Body of pancreas (tissue), 4 donors: ENCODE measurements at regions not wholly inside any gene's neighbourhood (a gene's known extent, or its start where the extent isn't known, plus 50 kb on each side); places are given as distances from the start of the nearest gene placed in this dataset.

Source experiments
- ATAC-seq: fragments of 150-250 bp; one replicate; pipeline ENCODE4 v1.9.1; 2016
- DNase-seq, 4 donors: peaks; one replicate each; pipeline ENCODE4 v3.0.0-alpha.2; 2019
- H3K27ac ChIP-seq, 4 donors: fragments of 200-600 bp; sonication (generic); 1 replicate in 3 of 4; 2 replicates in 1 of 4; pipeline versions ENCODE4 v1.5.1 to v1.6.1; 2016 to 2019; ENCODE audit warnings: mild to moderate bottlenecking in 1 of 4, mixed read lengths in 1 of 4, moderate library complexity in 1 of 4
- H3K27me3 ChIP-seq, 2 donors: fragments of 200-600 bp; sonication (generic); one replicate each; pipeline ENCODE4 v1.6.0; 2016; ENCODE audit warnings: mild to moderate bottlenecking in 1 of 2
- H3K36me3 ChIP-seq, 2 donors: fragments of 200-600 bp; sonication (generic); replicated peaks in 1 of 2; 2 replicates each; pipeline ENCODE4 v1.5.1; 2016; ENCODE audit warnings: low read depth in 2 of 2; ENCODE audit not compliant: insufficient read depth in 1 of 2
- H3K4me1 ChIP-seq: fragments of 200-600 bp; sonication (generic); one replicate; pipeline ENCODE4 v1.6.0; 2016
- H3K4me3 ChIP-seq, 2 donors: fragments of 200-600 bp; sonication (generic); 1 replicate in 1 of 2; 2 replicates in 1 of 2; pipeline ENCODE4 v1.5.1; 2016 to 2019
- H3K9me3 ChIP-seq, 3 donors: fragments of 200-600 bp; sonication (generic); 1 replicate in 2 of 3; 2 replicates in 1 of 3; pipeline ENCODE4 v1.5.1; 2016
- POLR2A ChIP-seq, 3 donors: fragments of 450-650 bp; IDR thresholded peaks; one replicate each; pipeline ENCODE4 v1.6.1; 2016; ENCODE audit warnings: antibody characterized with exemption in 3 of 3, mild to moderate bottlenecking in 2 of 3
- WGBS, 2 donors: methylation state at CpG; one replicate each; pipeline ENCODE4 v1.1.5; 2017; 5-methylcytosine and 5-hydroxymethylcytosine counted together
- intact Hi-C: fragments of 100-400 bp; cut with DNase I; formaldehyde crosslinking; loops from one replicate; pipeline ENCODE4 v1.15.1; 2023
- TF ChIP-seq, protein P1 (sequence below), 7 experiments: fragments of 450-650 bp in 4 of 7; fragments of 200-600 bp in 3 of 7; sonication (generic) in 3 of 7; IDR thresholded peaks; one replicate each; pipeline ENCODE4 v1.5.1; 2016 to 2019; ENCODE audit warnings: antibody characterized with exemption in 7 of 7

DNA sequence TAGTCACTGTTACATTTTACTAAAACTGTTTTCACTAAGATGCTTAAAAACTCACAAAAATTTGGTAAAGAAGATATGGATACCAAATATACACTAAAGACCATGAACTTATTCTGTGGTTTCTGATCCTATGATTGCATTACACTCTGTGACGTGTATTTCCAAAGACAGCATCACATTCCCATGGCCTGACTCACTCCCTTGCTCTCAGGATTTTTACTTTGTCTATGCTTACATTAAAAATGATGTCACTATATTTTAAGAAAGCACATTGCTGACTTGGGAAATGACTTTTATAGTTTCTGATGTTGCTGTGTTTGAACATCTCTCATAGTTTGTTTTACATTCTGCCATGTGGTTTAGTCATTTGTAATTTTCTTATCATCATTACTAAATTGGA lies 327.9 kb upstream of the MAGEB18 start:
- Histone ChIP-seq H3K9me3 (no peaks in the 10 kb centered on the region), H3K27ac (no peak overlapping the region), H3K4me3 (no peak overlapping the region), H3K4me1 (no peaks in the 10 kb centered on the region), H3K27me3 (no peaks in the 10 kb centered on the region), H3K36me3 (no peaks in the 10 kb centered on the region)
- TF ChIP-seq POLR2A (IDR thresholded peaks at IDR 0.05) = no peak
- TF ChIP-seq, protein P1, sequence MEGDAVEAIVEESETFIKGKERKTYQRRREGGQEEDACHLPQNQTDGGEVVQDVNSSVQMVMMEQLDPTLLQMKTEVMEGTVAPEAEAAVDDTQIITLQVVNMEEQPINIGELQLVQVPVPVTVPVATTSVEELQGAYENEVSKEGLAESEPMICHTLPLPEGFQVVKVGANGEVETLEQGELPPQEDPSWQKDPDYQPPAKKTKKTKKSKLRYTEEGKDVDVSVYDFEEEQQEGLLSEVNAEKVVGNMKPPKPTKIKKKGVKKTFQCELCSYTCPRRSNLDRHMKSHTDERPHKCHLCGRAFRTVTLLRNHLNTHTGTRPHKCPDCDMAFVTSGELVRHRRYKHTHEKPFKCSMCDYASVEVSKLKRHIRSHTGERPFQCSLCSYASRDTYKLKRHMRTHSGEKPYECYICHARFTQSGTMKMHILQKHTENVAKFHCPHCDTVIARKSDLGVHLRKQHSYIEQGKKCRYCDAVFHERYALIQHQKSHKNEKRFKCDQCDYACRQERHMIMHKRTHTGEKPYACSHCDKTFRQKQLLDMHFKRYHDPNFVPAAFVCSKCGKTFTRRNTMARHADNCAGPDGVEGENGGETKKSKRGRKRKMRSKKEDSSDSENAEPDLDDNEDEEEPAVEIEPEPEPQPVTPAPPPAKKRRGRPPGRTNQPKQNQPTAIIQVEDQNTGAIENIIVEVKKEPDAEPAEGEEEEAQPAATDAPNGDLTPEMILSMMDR (IDR thresholded peaks at IDR 0.05) = no peak
- intact Hi-C loops = no loop called here
- no peak for DNase-seq
- ATAC-seq = no peak
- 44 to 63% methylated on average over 1 of the region's 1 CpG for WGBS, 2 donors

GRCh38 chrX:25819879-25820278 lies 318.3 kb upstream of the MAGEB18 start:
- DNase-seq (no peak), ATAC-seq (no peak)
- no peaks in the 10 kb centered on the region for H3K27me3 ChIP-seq
- no peaks in the 10 kb centered on the region for H3K4me1 ChIP-seq
- no peaks in the 10 kb centered on the region for H3K36me3 ChIP-seq
- no peaks in the 10 kb centered on the region for H3K9me3 ChIP-seq
- no peak overlapping the region for H3K4me3 ChIP-seq
- WGBS, 2 donors = 43 to 71% methylated on average over 3 of the region's 3 CpGs
- no peak overlapping the region for H3K27ac ChIP-seq
- intact Hi-C loops = no loop called here
- no peak for TF ChIP-seq POLR2A (IDR thresholded peaks at IDR 0.05)
- TF ChIP-seq, protein P1 (IDR thresholded peaks at IDR 0.05) = no peak

- no peak overlapping the region for H3K27ac ChIP-seq
- H3K27me3 ChIP-seq = no peaks in the 10 kb centered on the region
- no peaks in the 10 kb centered on the region for H3K4me1 ChIP-seq
- 18 to 33% methylated on average over 3 of the region's 3 CpGs for WGBS, 2 donors
- no peaks in the 10 kb centered on the region for H3K36me3 ChIP-seq
- DNase-seq = no peak
- no peak for TF ChIP-seq POLR2A (IDR thresholded peaks at IDR 0.05)
- TF ChIP-seq, protein P1 (IDR thresholded peaks at IDR 0.05) = no peak
- no peaks in the 10 kb centered on the region for H3K9me3 ChIP-seq
- intact Hi-C loops = no loop called here
- ATAC-seq = no peak
- H3K4me3 ChIP-seq = no peak overlapping the region
These were observed 287.0 kb upstream of the MAGEB18 start for GRCh38 chrX:25851141-25851540.

DNA sequence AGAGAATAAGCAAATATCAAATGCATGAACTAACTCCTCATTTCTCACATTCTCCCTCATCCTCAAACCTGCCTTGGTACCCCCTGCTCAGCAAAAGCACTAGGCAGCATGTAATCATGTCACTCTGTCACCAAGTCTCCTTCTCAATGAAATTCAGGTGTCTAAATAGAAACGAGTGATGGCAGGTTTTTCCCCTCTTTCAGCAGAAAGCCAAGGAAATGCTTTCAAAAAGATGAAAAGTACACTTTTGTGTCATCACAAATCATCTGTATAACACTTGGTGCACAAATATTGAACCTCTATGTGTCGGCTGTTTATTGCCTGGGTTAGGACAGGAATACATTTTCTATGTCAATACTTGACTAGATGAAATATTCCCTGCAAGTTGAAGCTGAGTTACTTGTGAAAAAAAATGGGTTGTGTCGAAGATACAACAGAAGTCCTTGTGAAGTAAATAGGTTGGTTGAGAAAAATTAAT lies 285.1 kb upstream of the MAGEB18 start:
- Histone ChIP-seq H3K9me3 (no peaks in the 10 kb centered on the region), H3K4me1 (no peaks in the 10 kb centered on the region), H3K4me3 (no peak overlapping the region), H3K36me3 (no peaks in the 10 kb centered on the region), H3K27me3 (no peaks in the 10 kb centered on the region), H3K27ac (no peak overlapping the region)
- intact Hi-C loops = no loop called here
- TF ChIP-seq POLR2A (IDR thresholded peaks at IDR 0.05) = no peak
- TF ChIP-seq, protein P1 (IDR thresholded peaks at IDR 0.05) = no peak
- WGBS, 2 donors = 35 to 71% methylated on average over 3 of the region's 3 CpGs
- ATAC-seq = no peak
- DNase-seq = no peak

- no peaks in the 10 kb centered on the region for H3K4me1 ChIP-seq
- H3K9me3 ChIP-seq = no peaks in the 10 kb centered on the region
- H3K36me3 ChIP-seq = no peaks in the 10 kb centered on the region
- no peak overlapping the region for H3K27ac ChIP-seq
- WGBS, 2 donors = 34 to 36% methylated on average over 3 of the region's 3 CpGs
- TF ChIP-seq, protein P1 (IDR thresholded peaks at IDR 0.05) = peak in 2 of 7 experiments; percentile 21 to 25
- TF ChIP-seq POLR2A (IDR thresholded peaks at IDR 0.05) = no peak
- DNase-seq (no peak), ATAC-seq (no peak)
- intact Hi-C loops = no loop called here
- H3K27me3 ChIP-seq = no peaks in the 10 kb centered on the region
- no peak overlapping the region for H3K4me3 ChIP-seq
These were observed 279.8 kb upstream of the MAGEB18 start for GRCh38 chrX:25858273-25858880.
